ENCODE measurements at regions not wholly inside any gene's neighbourhood (a gene's known extent, or its start where the extent isn't known, plus 50 kb on each side); places are given as distances from the start of the nearest gene placed in this dataset.

DNA sequence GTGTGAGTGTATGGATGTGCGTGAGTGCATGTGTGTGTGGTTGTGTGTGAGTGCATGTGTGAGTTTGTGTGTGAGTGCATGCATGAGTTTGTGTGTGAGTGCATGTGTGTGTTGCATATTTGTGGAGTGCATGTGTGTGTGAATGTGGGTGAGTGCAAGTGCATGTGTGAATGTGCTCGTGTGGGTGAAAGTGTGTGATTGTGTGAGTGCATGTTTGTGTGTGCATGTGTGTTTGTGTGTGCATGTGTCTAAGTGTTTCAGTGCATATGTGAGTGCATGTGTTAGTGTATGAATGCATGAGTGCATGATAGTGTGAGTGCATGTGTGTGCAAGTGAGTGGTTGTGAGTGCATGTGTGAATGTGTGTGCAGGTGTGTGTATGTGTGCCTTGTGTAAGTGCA is 343.4 kb upstream of the SALL3 start:
- Histone ChIP-seq H3K4me2 (ENCODE audit: low read depth, low read length) (no peak overlapping the region), H3K27me3 (ENCODE audit: control insufficient read depth in 1 of 2, insufficient read depth in 2 of 2, low read length in 2 of 2) (peaks cover 0 to 20% of the 10 kb centered on the region in 2 experiments; a peak in 2 of 5 replicates), H3K4me1 (ENCODE audit: insufficient read depth, low read length) (no peaks in the 10 kb centered on the region), H3K36me3 (replicated peaks in 1 of 2; ENCODE audit: control insufficient read depth in 1 of 2, insufficient read depth in 2 of 2, low read length in 2 of 2) (no peaks in the 10 kb centered on the region), H4K20me1 (ENCODE audit: insufficient read depth, low read length) (no peaks in the 10 kb centered on the region), H3K79me2 (ENCODE audit: insufficient read depth, low read length) (no peaks in the 10 kb centered on the region), H3K4me3 (replicated peaks in 1 of 3; ENCODE audit: insufficient read depth in 1 of 3, low read depth in 2 of 3, low read length in 3 of 3) (no peak overlapping the region), H3K27ac (ENCODE audit: extremely low read length, insufficient read depth, low read length) (no peak overlapping the region), H3K9ac (ENCODE audit: insufficient read depth, low read depth, low read length) (no peak overlapping the region), H2AFZ (ENCODE audit: low read length) (no peak overlapping the region), H3K9me3 (ENCODE audit: low read length) (no peaks in the 10 kb centered on the region)
- no peak for ATAC-seq
- 6% methylated on average over 2 of the region's 2 CpGs for WGBS (ENCODE audit: low lambda C conversion rate)
- in situ Hi-C loops (cut with HindIII; ENCODE audit: extremely low pct_ligation_motif_present, low pct_unique_long_range_greater_than_20kb), result no loop called here
- FAIRE-seq, result no peak
- no TSS peak for BruUV-seq (replicated peaks)
- ChIA-PET POLR2A (no interaction called here), CTCF (ENCODE audit: low intra/inter-chr PET ratio, low total read pairs) (no interaction called here)
- intact Hi-C loops (cut with micrococcal nuclease; ENCODE audit: unreplicated experiment), result no loop called here
- no peak for DNase-seq (ENCODE audit: low spot score)
- TF ChIP-seq BHLHE40 (IDR thresholded peaks at IDR 0.05; ENCODE audit: low read length) (no peak), MNT (IDR thresholded peaks at IDR 0.05) (peak; percentile 80), FOXP1 (IDR thresholded peaks at IDR 0.05) (peak; percentile 41; the same call in 1 of the 2 replicates), FOXP1 (CRISPR knock-in tag; IDR thresholded peaks at IDR 0.05) (no peak)

- POLR2A ChIA-PET, result no interaction called here
- 59% methylated on average over 27 of the region's 70 CpGs for WGBS (ENCODE audit: low lambda C conversion rate)
Observed at GRCh38 chr18:78637442-78638402, 341.9 kb upstream of the SALL3 start.

More at GRCh38 chr18:78637442-78638402, 341.9 kb upstream of the SALL3 start:
- no peak for DNase-seq (ENCODE audit: low spot score)
- intact Hi-C loops (cut with micrococcal nuclease; ENCODE audit: unreplicated experiment) (no loop called here), in situ Hi-C loops (cut with HindIII; ENCODE audit: extremely low pct_ligation_motif_present, low pct_unique_long_range_greater_than_20kb) (no loop called here)
- Histone ChIP-seq H3K4me2 (ENCODE audit: low read depth, low read length) (no peak overlapping the region), H3K9ac (ENCODE audit: insufficient read depth, low read depth, low read length) (no peak overlapping the region), H3K79me2 (ENCODE audit: insufficient read depth, low read length) (no peaks in the 10 kb centered on the region), H3K27me3 (ENCODE audit: control insufficient read depth in 1 of 2, insufficient read depth in 2 of 2, low read length in 2 of 2) (peaks cover 0 to 18% of the 10 kb centered on the region in 2 experiments; a peak in 2 of 5 replicates), H3K4me3 (replicated peaks in 1 of 3; ENCODE audit: insufficient read depth in 1 of 3, low read depth in 2 of 3, low read length in 3 of 3) (no peak overlapping the region), H3K36me3 (replicated peaks in 1 of 2; ENCODE audit: control insufficient read depth in 1 of 2, insufficient read depth in 2 of 2, low read length in 2 of 2) (no peaks in the 10 kb centered on the region), H3K9me3 (ENCODE audit: low read length) (no peaks in the 10 kb centered on the region), H3K27ac (ENCODE audit: extremely low read length, insufficient read depth, low read length) (no peak overlapping the region), H3K4me1 (ENCODE audit: insufficient read depth, low read length) (no peaks in the 10 kb centered on the region), H2AFZ (ENCODE audit: low read length) (no peak overlapping the region), H4K20me1 (ENCODE audit: insufficient read depth, low read length) (no peaks in the 10 kb centered on the region)
- no peak for ATAC-seq
- TF ChIP-seq, protein P1, sequence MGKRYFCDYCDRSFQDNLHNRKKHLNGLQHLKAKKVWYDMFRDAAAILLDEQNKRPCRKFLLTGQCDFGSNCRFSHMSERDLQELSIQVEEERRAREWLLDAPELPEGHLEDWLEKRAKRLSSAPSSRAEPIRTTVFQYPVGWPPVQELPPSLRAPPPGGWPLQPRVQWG (CRISPR knock-in tag; IDR thresholded peaks at IDR 0.05; ENCODE audit: borderline replicate concordance, low read depth), result no peak
- TF ChIP-seq ZNF30 (CRISPR knock-in tag; IDR thresholded peaks at IDR 0.05) (no peak), ZNF598 (CRISPR knock-in tag; IDR thresholded peaks at IDR 0.05; ENCODE audit: borderline replicate concordance) (no peak), AHR (CRISPR knock-in tag; IDR thresholded peaks at IDR 0.05) (no peak)
- CTCF ChIA-PET (ENCODE audit: low intra/inter-chr PET ratio, low total read pairs), result no interaction called here
- FAIRE-seq, result no peak
- no TSS peak for BruUV-seq (replicated peaks)

Data from HepG2 (cell line).